Testis (tissue), 2 donors: ENCODE measurements at regions not wholly inside any gene's neighbourhood (a gene's known extent, or its start where the extent isn't known, plus 50 kb on each side); places are given as distances from the start of the nearest gene placed in this dataset.

Experiments
- POLR2A ChIP-seq: fragments of 450-650 bp; IDR thresholded peaks from one replicate; pipeline ENCODE4 v1.6.1; 2017; ENCODE audit warnings: antibody characterized with exemption, mild to moderate bottlenecking, moderate library complexity
- TF ChIP-seq, protein P1 (sequence below), 3 experiments: fragments of 450-650 bp in 2 of 3; fragments of 200-600 bp in 1 of 3; sonication (generic) in 1 of 3; IDR thresholded peaks; one replicate each; pipeline ENCODE4 v1.5.1; 2016 to 2019; ENCODE audit warnings: antibody characterized with exemption in 3 of 3, mild to moderate bottlenecking in 2 of 3, moderate library complexity in 1 of 3

DNA sequence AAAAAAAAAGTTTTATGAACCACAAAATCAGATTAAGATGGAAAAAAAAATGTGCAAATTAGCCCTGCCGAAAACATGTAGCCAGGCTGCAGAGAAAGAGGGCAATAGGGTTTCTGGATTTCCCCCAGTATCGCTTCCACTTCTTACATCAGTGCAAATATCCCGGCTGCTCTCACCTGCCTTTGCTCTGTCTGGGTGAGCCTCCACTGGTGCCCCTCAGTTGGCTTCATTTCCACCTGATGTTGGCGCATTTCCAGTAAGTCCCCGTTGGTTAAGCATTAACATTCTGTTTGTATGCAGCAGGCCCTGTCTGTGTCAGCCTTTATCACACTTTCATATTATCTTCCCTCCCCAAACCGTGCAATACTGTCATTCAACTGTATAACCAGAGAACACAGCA is 215.1 kb downstream of the CBLN4 start:
- TF ChIP-seq, protein P1, sequence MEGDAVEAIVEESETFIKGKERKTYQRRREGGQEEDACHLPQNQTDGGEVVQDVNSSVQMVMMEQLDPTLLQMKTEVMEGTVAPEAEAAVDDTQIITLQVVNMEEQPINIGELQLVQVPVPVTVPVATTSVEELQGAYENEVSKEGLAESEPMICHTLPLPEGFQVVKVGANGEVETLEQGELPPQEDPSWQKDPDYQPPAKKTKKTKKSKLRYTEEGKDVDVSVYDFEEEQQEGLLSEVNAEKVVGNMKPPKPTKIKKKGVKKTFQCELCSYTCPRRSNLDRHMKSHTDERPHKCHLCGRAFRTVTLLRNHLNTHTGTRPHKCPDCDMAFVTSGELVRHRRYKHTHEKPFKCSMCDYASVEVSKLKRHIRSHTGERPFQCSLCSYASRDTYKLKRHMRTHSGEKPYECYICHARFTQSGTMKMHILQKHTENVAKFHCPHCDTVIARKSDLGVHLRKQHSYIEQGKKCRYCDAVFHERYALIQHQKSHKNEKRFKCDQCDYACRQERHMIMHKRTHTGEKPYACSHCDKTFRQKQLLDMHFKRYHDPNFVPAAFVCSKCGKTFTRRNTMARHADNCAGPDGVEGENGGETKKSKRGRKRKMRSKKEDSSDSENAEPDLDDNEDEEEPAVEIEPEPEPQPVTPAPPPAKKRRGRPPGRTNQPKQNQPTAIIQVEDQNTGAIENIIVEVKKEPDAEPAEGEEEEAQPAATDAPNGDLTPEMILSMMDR (IDR thresholded peaks at IDR 0.05) = no peak
- TF ChIP-seq POLR2A = no peak
